NCI-H1105 treated with DMSO at 0.1 percent for 48 hours (cell line): ENCODE measurements at regions not wholly inside any gene's neighbourhood (a gene's known extent, or its start where the extent isn't known, plus 50 kb on each side); places are given as distances from the start of the nearest gene placed in this dataset.
"Not testable (repeated sequence)": the region's sequence is repeated elsewhere in the genome, so short reads cannot be mapped to it uniquely, and the experiment has no call there.

ENCODE experiments used
- DNase-seq: peaks from one replicate; lab custom pipeline; 2025; lab: John Stamatoyannopoulos, UW

DNA sequence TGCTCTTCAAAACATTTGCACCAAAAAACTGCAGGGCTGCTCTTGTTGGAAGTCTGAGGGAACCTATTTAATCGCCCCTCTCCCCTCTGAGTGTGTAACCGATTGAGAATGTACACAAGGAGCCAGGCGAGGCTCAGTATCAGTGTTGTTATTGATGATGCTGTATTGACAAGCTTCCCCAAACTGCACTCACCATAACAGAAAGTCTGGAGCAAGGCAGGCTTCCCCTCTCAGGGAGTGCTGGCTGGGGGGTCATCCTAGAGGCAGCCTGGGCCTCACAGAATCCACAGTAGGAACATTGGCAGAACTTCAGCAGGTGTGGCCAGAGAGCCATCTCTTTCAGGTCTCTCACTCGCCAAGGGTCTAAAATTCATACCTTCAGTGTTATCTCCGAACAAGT, 58.1 kb upstream of the TUNAR start:
- no peak for DNase-seq

DNA sequence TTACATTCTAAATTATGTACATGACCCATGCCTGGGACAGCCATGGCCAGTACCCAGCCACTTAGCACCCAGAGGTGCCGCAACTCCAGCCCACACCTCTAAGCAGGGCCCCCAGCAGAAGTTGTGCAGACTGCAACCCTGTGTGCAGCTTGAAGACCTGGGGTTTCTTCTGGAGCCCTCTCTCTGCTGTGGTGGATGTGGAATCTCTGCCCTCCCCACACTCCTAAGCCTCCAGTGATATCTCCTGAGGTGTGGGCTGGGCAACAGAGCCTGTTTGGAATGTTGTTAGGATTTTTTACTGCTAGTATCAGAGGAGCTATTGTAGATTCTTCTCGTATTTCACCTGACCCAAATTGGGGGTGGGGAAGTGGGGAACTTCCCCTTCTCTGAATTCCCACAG, 59.4 kb upstream of the TUNAR start:
- DNase-seq, result no peak

DNA sequence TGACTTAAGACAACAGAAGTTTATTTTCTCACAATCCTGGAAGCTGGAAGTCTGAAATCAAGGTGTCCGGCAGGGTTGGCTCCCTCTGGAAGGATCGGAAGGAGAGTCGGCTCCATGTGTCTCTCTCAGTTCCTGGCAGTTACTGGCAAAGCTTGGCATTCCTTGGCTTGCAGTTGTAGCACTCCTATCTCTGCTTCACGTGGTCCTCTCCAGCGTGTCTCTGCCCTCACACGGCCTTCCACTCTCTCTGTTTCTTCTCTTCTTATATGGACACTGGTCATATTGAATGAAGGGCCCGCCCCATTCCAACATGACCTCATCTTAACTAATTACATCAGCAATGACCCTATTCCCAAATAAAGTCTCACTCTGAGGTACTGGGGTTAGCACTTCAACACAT, 60.1 kb upstream of the TUNAR start:
- no peak for DNase-seq

DNA sequence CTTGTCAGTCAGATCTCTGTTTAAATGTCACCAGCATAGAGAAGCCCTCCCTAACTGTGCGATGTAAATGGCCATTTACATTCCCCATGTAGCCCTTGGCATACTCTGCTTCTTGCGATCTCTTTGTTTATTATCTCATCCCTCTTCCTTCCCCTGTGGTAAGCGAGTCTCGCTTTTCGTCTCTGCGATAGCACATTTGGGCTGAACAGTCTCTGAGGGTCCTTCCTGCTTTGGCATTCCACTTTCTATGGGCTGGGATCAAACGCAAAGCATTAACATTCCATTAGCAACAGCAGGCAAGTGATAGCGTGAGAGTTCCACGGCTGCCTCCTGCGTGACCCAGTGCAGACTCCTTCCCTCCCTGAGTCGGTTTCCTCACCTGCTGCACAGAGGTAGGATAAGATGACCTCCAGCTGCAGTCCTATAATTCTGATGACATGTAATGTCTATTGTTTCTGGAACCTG, 61.4 kb upstream of the TUNAR start:
- no peak for DNase-seq

DNA sequence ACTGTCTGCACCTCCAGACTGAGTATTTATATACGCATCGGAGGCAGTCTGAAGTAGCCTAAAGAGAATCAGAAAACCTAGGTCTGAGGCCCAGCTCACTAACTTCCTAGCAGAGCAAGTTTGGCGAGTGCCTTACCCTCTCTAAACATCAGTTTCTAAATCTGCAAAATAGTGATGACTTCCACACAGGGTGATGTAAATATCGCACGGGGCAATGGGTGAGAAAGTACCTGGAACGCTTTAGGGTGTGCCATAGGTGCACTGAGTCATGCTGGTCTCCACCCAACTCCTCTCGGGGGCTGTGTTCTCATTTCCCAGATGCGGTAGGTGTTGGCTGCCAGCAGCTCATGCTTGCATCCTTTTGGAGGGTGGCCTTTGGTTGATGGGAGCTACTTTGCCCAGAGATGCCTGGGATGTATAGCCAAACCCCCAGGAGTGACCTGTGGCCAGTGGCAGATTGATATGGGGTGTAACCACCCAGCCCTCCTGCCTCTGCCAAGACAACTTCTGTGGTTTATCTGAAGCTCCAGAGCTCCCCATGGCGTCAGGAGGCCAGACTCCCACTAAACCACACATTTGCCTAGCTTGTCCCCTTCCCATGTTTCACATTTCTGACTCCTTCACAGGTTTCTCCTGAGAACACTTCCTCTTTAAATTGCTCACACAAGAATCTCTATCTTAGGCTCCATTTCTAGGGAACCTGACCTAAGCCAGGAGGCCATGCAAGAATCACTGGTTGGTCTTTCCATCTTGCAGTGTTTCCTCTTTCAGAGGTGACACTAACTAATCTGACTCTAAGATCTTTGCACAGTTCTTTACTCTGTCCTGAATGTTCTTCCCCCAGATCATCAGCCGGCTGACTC, 62.0 kb upstream of the TUNAR start:
- DNase-seq, result no peak

DNA sequence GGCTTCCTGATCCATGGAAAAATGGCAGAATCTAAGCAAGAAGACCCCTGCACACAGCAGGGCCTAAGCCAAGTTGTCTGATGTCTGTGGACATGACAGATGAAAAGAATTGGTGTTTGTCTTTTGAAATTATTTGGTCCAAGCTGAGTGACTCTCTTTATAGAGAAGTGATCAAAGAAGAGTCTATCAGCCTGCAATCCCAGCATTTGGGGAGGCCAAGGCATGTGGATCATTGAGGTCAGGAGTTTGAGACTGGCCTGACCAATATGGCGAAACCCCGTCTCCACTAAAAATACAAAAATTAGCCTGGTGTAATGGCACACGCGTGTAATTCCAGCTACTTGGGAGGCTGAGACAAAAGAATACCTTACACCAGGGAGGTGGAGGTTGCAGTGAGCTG, 64.8 kb upstream of the TUNAR start:
- no peak for DNase-seq

DNA sequence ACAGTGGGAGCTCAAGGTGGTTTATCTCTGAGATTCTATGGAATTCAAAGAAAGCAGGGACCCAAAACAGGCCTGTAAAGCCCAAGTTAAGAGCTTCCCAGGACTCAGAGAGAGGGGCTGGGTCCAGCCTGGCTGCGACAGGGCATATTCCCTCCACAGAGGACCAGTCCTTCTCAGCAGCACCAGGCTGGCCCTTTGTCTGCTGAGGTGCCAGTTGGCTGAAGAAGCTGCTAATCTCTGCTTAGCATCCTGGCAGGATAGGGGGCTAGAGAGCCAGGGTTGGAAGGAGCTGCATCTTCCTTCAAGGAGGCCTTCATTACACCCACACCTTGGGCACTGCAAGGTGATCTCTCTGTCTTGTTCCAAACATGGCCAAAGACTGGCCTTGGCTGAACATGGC, 68.3 kb upstream of the TUNAR start:
- DNase-seq, result no peak

DNA sequence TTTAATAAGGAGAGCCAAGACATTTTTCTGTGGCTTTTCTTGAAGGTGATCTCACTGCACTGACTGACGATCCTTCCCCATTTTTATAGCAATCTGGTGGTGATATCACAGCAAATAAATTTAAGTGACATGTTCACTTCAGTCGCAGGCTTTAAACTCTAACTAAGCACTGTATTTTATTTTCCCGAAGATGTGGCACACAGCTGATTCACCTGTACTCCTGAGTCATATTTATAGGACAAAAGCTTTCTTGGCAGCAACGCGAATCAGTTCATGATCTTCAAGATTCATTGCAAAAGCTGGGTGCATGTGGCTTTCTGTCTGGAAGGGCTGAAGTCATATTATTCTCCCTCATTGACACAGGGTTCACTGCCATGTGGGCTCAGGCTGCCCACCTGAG, 79.8 kb upstream of the TUNAR start:
- DNase-seq, result no peak

DNA sequence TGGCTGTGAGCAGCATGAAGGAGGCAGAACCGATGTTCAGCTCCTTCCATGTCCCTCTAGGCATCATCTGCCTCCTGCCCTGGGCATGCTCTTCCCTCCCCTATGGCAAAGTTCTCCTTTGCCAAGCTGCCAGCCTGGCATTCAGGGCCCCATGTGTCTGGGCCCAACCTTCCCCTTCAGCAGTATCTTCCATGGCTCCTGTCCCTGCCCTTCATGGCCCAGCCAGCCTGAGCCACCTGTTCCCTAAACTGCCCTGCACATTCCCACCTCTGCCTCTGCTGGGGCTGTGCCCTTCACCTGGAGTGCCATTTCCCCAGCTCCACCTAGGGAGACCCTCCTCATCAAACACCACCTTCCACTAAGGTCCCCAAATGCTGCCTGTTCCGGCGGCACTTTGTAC, 74.0 kb upstream of the TCL1A start:
- DNase-seq, result no peak

DNA sequence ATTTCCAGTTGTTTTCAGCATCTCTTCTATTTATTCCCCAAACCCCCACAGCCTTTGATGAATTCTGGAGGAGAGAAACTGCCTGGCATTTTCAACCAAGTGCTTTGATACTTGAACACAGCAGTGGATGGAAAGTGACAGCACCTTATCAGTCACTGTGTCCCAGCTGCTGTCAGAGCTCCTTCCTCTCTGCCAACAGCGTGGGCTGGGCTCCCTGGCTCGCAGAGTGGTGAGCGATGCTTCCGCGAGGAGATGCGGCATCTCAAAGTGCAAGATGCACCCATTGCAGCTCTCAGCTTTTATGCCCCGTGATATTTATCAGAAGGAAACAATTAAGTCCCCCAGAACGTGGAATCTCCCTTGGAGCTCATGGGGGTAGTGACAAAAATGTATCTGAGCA, 72.6 kb upstream of the TCL1A start:
- no peak for DNase-seq

DNA sequence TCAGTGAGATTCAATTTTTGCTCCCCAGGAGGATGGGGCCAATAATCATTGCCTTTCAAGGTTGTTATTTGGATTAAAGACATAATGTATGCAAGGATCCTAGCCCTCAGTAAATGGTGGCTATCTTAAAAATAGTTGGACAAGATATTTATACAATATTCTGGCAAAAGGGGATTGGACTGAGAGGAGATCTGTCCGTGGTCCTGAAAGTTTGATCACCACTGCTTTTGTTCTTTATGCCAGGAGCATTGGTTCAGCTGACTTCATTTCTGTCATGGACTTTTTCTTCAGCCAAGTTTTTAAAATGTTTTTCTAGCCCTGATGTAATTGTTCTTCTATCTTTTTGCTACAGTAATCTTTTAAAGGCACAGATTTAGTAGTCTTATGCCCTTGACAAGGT, 70.2 kb upstream of the TCL1A start:
- DNase-seq, result no peak

DNA sequence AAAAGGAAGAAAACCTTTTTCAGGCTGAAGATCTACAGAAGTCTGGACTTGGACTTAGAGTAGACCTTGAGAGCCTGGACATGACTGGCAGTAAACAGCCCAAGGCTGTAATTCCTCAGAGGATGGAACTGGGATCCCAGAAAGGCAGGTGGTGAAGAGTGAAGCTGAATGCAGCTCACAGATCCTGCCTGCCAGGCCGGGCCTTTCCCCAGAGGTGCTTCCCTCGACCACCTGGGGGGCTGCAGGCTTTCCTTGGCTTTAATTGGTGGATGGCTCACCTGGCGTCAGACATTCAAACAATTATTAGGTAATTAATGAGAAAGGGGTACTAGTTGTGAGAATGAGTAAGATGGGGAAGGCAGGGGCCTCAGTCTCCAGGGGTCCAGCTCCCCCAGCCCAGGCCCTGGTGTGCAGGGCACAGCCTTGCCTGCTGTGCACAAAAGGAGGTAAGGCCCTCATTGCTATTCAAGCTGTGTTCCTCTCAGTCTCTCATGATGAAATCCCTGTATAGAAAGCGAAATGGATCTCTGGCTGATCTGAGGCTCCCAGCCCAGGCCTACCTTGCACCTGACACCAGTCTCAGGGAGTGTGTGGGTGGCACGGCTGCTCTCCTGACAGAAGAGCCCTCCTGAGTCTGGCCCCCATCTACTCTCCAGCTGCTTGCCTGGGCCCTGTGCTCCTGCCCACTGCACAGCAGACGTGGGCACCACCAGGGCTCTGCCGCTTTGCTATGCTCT, 63.0 kb upstream of the TCL1A start:
- DNase-seq, result no peak

DNA sequence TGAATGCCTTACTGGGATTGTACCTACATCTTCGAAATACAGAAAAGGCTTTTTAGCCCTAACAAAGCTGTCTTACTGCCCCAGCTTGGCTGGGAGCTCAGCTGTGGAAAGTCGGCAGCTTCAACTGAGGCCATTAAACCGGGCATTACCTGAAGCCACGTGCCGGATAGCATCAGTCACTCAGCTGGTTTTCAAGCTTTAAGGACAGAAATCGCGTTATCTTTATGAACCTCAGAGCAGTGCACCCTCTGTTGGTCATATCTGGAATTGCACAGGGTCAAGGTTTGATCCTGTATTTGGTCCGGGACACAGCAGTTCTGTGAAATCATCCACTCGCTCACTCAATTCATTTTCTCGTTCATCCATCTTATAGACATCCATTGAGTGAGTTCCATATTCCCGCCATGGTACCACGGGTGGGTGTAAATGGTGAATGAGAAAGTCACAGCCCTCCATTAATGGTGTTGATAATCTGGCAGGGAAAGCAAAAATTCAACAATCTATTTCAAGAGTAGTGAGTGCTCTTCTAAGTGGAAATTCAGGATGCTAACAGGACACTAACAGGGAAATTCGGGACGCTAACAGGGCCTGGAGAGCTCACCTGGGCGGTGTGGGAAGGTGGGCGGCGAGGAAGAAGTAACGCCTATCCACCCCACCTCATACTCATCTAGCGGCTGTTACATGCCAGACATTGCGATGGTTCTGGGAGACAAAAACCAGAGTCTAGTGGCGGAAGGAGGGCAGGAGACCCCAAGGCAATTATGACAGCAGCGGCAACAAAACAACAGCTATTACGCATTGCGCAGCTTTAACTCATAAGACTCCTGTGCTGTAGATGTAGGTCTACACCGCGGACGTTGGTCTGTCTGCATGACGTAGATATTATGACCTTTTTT, 60.6 kb upstream of the TCL1A start:
- peak; percentile 50 for DNase-seq

DNA sequence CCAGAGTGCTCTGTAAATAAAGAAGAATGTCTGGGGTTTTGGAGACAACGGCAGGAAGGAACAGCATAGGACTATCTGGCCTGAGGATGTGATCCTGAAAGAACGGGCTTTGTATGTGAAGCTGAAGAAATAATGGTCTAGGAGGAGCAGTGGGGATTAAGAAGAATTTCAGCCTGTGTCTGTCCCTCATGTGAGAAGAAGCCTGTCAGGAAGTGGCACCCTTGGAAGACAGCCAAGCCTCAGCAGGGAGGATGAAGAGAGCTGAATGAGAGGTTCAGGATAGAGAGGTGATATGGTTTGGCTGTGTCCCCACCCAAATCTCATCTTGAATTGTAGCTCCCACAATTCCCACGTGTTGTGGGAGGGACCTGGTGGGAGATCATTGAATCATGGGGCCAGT, 56.9 kb upstream of the TCL1A start:
- DNase-seq, result peak; percentile 42

DNA sequence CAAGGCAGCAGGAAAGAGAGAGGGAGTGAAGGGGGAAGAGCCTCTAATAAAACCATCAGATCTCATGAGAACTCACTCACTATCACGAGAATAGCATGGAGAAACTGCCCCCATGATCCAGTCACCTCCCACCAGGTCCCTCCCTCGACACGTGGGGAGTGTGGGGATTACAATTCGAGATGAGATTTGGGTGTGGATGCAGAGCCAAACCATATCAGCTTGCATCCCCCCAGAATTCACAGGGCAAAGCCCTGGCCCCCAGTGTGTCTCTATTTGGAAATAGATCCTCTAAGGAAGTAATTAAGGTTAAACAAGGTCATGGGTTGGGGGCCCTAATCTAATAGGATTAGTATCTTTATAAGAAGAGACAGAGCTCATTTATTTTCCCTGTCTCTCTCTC, 56.1 kb upstream of the TCL1A start:
- no peak for DNase-seq

DNA sequence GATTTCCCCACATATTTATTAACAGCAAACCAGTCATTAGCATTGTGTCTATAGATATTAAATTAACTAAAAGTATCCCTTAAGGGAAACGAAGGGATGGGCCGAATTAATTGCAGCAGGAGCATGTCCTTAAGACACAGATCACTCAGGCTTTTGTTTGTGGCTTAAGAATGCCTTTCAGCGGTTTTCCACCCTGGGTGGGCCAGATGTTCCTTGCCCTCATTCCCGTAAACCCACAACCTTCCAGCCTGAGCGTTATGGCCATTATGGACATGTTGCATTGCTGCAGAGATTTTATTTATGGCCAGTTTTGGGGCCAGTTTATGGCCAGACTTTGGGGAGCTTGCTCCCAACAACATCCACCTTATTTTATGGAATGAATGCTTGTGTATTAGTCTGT, 55.5 kb upstream of the TCL1A start:
- DNase-seq, result not testable (repeated sequence)

DNA sequence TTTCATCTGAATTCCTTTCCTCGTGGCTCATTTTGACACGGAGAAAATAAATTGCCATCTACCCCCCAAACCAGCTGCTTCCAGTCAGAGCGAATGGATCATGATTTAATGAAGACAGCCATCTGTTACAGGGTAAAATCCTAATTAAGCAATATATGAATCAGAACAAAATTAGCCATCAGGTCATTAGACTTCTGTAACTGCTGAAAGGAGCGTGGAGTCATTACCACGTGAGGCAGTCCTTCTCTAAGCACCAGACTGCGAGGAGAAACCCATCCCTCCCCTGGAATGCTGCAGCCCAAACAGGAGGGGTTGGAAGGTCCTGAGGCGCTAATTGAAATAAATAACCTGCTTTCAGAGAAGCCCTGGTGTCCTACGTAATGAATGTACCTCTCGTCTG, 51.1 kb upstream of the TCL1A start:
- no peak for DNase-seq

DNA sequence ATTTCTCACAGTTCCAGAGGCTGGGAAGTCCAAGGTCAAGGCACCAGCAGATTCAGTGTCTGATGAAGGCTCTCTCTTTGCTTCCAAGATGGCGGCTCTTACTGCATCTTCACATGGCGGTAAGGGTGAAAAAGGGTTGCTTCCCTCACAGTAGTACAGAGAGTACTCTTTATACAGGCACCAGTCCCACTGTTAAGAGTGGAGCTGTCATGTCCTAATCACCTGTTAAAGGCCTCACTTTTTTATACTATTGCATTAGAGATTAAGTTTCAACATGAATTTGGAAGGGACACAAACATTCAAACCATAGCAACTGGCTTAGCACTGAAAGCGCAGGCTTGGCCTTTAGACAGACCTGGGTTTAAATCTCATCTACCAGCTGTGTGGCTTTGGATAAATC, 50.0 kb upstream of the TCL1A start:
- no peak for DNase-seq
